ENCODE measurements at regions not wholly inside any gene's neighbourhood (a gene's known extent, or its start where the extent isn't known, plus 50 kb on each side); places are given as distances from the start of the nearest gene placed in this dataset.
A peak's percentile ranks its signal among the peaks of the same experiment; 100 is the strongest.

- 14% methylated on average over 1 of the region's 2 CpGs for WGBS (ENCODE audit: insufficient coverage, low coverage, low lambda C conversion rate, missing lambda C conversion rate)
- no peaks in the 10 kb centered on the region for H3K9me3 ChIP-seq
- intact Hi-C loops (cut with DNase I) = no loop called here
- no peaks in the 10 kb centered on the region for H3K4me1 ChIP-seq
- TF ChIP-seq CTCF (IDR thresholded peaks at IDR 0.05) (peak; percentile 50 to 74 (median 60)), POLR2A (IDR thresholded peaks at IDR 0.05) (no peak)
- H3K36me3 ChIP-seq = no peaks in the 10 kb centered on the region
- DNase-seq = peak; percentile 54 to 67 (median 55)
- no peak overlapping the region for H3K4me3 ChIP-seq
- H3K27me3 ChIP-seq = no peaks in the 10 kb centered on the region
- H3K27ac ChIP-seq = no peak overlapping the region
- ATAC-seq = peak; percentile 93 to 99 (median 98)
Measured at GRCh38 chrX:119181491-119181890, 53.9 kb upstream of the KIAA1210 start.

DNA sequence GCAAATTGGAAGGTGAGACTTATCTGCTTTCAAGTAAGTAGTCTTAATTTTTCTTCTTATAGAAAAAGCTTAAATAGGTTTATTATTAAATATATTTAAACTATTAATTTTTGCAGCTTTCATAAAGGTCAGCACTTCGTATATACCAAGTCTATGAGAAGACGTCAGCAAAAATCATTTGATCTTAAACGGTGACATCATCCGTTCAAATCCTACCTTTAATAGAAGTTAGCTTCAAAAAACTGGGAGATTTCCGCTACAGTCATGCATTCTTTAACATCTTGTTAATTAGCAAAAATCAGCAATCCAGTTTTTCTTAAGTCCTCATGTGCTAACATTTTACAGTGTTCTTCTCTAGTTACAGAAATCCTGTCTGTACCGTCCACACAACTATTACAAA lies 49.9 kb upstream of the PGRMC1 start:
- H3K27ac ChIP-seq = no peak overlapping the region
- H3K9me3 ChIP-seq = no peaks in the 10 kb centered on the region
- no peak overlapping the region for H3K4me3 ChIP-seq
- intact Hi-C loops (cut with DNase I) = no loop called here
- no peaks in the 10 kb centered on the region for H3K36me3 ChIP-seq
- H3K27me3 ChIP-seq = no peaks in the 10 kb centered on the region
- H3K4me1 ChIP-seq = no peaks in the 10 kb centered on the region
- no peak for TF ChIP-seq CTCF (IDR thresholded peaks at IDR 0.05)
- TF ChIP-seq POLR2A (IDR thresholded peaks at IDR 0.05) = no peak
- ATAC-seq = no peak
- DNase-seq = no peak
- WGBS (ENCODE audit: insufficient coverage, low coverage, low lambda C conversion rate, missing lambda C conversion rate) = 69% methylated on average over 6 of the region's 6 CpGs

Measured in right lobe of liver (tissue), 6 donors.